CMK (cell line): ENCODE measurements at regions not wholly inside any gene's neighbourhood (a gene's known extent, or its start where the extent isn't known, plus 50 kb on each side); places are given as distances from the start of the nearest gene placed in this dataset.

Experiments
- DNase-seq: peaks from one replicate; pipeline ENCODE4 v3.0.0-alpha.2; 2010; ENCODE audit warnings: low read depth

DNA sequence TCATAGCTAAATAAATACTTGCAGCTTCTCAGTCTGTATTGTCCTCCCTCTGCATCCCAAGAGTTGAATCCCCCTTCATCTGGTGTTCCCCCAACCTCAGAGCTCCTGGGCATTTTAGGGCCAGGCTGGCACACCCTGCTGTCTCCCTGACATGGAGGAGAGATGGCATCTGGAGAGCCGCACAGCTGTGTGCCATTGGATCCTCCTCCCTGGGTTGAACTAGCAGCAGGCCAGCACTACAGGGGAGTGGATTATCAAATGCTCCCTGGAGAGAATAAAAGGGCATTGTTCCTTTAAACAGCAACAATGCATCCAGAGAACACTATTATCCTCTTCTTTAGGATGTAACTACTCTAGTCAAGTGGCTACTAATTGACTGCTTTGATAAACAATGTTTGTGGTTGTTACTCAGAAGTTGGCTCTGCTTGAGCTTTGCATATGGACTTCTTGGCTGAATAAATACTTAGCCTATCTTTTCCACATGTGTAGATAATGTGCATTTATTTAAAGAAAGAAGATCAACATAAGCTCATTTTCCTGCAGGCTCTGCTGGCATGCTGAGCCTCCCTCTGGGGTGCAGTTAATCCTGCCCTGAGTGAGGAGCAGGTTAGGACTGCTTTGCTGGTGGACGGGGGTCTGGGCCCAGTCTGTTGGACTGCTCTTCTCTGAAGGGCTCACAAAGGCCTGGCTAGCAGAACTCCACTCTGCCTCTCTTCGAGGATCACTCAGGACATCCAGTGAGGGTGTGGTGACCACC lies 897.2 kb downstream of the TBC1D22A start:
- no peak for DNase-seq

DNA sequence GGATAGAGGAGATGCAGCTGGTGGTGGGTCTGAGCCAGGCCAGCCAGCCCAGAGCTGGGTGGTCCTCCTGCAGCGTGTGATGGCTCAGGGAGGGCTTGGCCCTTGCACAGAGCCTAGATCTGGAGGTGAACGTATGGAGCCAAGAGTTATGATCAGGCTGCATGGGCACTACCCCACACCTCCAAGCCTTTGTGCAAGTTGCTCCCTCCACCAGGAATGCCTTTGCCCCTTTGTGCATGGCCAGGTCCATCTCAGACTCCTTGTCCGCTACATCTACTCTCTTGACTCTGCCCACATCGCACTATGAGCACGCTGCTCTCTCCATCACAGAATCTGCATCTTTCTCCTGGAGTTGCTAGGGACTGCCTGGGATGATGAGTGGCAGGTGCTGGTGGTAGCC lies 895.7 kb downstream of the TBC1D22A start:
- no peak for DNase-seq

DNA sequence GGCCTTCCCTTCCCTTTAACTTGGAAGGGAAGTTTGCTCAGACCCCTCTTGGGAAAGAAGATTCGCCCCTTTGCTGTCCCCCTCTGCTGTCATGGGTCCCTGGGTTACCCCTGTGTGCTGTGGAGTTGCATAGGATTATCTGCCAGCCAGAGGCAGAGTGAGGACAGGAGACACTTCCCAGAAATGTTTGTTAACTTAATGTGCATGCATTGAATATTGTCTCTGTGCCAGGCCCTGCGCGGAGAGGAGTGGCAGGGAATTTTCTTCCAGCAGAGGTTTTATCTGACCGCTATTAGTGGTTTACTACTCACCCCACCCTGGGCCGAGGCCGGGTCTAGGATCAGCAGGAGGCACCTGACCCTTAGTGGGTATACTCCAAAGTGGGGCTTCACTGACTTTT lies 894.8 kb downstream of the TBC1D22A start:
- no peak for DNase-seq

DNA sequence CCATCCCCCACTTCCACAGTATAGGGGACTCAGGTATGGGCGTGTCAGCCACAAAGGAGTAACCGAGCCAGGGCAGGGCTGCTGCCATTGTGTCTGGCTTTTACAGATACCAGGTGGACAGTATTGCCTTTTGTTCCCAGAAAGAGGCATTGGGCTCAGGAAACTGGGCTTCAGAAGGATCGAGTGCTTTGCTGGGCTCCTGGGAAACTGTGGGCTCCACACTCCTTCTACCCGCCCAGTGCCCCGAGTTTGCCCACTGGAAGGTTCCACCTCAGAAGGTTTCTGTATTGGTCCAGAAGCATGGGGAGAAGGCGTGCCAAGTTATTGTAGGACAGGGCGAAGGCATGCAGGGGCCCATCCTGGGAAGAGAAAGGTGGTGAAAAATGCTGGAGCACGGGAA lies 894.4 kb downstream of the TBC1D22A start:
- DNase-seq: no peak

DNA sequence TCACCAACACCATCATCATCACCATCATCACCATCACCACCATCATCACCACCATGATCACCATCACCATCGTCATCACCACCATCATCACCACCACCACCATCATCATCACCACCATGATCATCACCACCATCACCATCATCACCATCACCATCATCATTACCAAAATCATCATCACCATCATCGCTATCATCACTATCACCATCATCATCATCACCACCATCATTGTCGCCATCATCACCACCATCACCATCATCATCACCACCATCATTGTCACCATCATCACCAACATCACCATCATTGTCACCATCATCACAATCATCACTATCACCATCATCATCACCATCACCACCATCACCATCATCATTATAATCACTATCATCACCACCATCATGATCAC lies 893.5 kb downstream of the TBC1D22A start:
- no peak for DNase-seq

DNA sequence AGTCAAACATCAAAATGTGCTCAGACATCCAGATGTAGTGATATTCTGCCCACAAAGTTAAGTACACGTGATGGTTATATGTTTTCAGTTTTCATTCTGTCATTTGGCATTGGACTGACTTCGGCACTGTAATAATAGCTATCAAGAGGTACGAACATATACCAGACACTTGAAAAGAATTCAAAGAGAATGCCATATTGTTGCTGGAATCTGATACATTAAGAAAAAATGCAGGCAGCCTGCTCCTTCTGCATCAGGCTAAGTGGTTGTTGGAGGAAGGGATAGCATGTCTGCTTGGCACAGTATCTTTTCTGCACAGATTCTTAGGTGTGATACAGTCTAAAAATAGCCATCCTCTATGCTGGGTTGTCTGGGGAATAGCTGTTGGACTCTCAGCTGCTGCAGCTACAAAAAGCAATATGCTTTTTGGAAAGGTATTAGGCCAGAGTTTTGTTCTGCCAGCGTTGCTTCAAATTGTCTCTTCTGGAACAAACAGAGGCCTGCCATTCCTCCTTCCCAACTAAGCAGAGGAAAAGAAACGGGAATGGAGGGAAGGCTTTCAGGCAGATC lies 892.6 kb downstream of the TBC1D22A start:
- no peak for DNase-seq

DNA sequence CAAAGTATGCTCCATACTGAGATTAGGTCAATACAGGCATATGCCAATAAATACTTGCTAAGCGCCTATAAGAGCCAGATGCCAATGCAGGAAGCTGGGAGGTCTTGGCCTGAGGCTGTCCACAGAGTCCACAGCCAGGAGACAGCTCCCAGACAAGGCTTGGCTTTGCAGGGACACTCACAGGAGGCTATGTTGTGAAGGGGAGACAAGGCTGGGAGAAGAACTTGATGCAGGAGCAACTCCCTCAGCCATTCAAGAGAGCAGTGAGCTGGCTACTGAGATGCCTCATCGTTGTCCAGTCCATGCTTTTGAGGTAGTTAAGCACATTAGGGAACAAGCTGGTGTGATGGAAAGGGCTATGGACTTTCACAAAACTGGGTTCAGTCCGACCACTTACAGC lies 891.5 kb downstream of the TBC1D22A start:
- DNase-seq: no peak

DNA sequence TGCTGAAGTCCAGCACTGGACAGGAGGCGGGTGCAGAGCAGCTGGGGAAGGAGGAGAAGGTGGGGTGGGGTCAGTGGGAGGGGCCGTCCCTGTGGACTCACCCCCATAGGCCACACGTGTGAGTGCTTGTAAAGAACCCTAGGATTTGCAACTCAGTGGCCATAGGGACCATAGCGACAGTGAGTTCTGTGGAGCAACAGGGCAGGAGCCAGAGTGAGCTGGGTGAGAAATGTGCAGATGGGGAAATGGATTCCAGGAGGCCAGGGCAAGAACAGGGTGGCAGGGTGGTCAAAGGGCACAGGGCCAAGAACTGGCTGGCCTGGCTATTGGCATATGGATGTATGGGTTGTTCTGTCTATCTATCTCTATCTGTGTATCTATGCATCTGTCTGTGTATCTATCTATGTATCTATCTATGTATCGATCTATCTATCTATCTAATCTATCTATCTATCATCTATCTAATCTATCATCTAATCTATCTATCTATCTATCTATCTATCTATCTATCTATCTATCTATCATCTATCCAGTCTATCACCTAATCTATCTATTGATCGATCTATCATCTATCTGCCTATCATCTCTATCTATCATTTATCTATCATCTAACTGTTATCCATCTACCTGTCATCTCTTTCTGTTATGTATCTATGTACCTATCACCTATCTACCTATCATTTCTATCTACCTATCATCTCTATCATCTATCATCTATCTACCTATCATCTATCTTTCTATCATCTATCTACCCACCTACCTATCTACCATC lies 889.0 kb downstream of the TBC1D22A start:
- no peak for DNase-seq

DNA sequence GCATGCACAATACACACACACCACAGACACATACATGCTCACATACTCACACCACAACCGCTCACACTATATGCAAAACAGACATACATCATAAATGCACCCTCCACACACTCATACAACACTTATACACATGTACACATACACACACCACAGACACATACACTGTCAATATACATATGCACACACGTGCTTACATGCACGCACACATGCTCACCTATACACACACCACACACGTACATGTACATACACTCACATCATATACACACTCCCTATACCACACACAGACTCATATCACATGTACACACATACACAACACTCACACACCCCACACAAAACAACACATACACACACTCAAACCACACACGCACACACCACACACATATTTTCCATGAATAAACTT lies 885.3 kb downstream of the TBC1D22A start:
- no peak for DNase-seq

DNA sequence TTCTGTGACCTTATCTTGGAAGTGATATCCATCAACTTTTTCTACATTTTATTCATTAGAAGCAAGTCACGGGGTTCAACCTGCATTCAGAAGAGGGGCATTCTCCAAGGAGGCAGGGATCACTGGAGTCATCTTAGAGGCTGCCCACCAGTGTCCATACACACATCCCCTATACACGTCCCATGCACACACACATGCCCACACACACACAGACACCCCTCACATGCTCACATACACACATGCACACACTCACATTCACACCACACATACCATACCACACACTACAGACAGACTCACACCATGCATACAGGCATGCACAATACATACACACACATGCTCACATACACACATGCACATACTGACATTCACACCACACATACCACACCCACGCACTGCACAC lies 884.7 kb downstream of the TBC1D22A start:
- DNase-seq: no peak

DNA sequence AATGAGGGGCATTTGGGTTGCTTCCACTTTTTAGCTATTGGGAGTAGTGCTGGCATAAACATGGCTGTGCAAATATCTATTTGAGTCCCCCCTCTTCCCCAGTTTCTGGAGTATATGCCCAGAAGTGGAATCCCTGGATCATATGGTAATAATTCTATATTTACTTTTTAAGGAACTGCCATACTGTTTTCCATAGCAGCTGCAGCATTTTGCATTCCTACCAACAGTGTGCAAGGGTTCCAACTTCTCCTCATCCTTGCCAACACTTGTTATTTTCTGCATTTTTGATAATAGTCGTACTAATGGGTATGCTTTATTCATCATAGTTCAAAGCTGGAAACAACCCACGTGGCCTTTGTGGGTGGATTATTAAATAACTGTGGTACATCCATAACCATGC lies 883.5 kb downstream of the TBC1D22A start:
- no peak for DNase-seq

DNA sequence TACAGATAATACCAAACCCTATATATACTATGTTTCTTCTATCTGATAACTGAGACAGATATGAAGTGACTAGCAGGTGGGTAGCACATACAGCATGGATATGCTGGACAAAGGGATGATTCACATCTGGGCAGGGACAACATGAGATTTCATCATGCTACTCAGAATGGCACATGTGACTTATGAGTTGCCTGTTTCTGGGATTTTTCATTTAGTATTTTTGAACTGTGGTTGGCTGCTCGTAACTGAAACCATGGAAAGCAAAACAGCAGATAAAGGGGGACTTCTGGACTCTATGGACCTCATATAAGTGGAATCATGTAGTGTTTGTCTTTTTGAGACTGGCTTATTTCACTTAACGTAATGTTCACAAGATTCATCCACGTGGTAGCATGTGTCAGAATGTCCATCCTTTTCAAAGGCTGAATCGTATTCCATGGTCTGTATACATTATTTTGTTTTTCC lies 883.0 kb downstream of the TBC1D22A start:
- DNase-seq: no peak

DNA sequence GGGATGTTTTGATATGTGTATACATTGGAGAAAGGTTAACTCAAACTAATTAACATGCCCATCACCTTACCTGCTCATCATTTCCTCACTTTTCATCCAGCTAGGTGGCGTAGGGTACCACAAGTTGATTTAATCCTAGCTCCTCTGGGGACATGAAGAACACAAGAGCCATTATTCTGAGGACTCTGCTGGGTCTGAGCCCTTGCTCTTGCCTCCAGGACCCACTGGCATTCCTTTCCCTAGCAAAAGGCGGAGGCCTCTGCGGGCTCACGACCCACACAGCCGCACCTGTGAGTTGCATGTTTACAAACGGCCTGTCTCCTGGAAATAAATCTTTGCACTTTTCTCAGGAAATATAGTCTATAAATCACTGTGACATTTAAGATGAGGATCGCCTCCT lies 871.9 kb downstream of the TBC1D22A start:
- DNase-seq: no peak

DNA sequence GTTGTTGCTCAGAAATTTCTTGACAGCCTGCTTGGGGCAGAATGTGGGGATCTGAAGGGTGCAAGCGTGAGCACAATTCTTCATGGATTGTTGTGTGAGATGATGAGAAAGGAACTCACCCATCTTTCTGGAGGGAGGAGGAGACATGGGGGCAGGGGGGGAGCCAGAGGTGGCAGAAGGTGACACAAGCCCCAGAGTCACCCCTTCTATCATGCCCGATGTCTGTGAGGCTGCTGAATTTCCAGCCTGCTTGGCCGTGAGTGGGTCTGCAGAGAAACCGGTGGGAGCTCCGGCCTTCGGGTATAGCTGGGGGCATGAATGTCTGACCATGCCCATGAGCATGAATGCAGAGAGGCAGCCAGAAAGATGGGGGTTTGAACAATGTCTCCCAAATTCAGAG lies 870.7 kb downstream of the TBC1D22A start:
- DNase-seq: no peak

DNA sequence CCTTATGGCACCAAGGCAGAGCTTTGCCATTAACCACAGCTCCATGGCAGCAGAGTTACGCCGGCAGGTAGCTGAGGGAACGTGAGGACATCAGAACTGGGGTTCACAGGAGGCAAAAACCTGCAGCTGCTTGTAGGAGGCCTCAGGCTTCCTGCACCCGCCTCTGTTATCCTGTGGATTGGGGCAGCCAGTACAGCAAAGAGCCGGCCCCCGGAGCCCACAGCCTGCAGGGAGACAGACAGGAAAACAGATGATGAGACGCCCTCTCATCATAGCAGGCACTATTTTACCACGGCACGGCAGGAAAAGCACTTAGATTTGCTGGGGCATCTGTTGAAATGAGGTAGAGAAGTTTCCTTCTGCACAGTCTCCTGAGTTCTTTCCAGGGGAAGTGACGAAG lies 870.3 kb downstream of the TBC1D22A start:
- DNase-seq: no peak

DNA sequence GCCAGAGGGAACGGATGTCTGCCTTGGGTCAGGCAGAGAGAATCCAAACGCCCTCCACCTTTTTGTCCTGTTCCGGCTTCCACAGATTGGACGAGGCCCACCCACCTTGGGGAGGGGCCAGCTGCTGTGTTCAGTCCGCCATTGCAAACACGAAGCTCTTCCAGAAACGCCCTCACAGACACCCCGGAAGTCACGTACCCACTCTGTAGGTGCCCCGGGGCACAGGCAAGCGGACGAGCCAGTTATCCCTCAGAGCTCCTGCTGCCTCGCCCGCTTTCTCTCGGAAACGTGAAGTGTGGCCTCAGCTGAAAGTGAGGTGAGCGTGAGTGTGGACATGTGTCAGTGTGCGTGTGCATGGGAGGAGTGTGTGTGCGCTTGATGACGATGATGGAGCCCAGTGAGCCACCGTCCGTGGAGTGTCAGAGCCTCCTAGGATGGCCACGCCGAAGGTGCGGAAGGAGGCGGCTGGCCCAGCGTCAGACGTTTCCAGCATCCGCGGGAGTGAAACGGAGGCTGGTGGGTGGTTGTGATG lies 869.2 kb downstream of the TBC1D22A start:
- DNase-seq: no peak

DNA sequence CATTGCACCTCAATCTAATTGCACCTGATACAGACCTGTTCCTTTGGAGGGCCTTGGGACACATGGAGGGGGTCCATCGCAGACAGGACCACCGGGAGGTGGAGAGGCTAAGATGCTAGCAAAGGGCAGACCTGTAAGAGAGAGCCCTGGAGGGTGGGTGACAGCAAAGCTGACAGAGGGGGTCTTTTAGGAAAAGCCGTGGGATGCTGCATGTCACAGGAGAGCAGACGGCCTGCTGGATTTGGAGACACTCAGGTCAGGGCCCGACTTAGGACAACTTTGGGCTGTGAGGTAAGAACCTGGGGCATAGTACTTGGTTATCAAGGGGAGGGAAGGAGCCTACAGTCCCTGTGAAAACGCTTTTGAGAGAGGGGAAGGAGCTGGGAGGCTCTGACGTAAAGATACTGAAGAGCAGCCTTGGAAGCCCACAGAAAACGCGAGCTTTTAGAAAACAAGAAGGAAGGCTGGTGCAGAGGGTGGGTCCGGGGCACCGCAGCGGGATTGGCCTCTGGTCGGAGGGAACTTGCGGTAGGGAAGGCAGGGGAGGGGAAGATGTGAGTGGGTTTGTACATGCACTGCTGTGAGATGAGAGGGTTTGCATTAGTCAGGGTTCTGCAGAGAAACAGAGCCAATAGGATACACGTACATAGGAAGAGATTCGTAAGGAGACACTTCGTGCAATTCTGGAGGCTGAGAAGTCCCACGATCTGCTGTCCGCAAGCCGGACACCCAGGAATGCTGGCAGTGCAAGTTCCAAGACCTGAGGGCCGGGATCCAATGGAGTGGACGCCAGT lies 868.5 kb downstream of the TBC1D22A start:
- DNase-seq: no peak

DNA sequence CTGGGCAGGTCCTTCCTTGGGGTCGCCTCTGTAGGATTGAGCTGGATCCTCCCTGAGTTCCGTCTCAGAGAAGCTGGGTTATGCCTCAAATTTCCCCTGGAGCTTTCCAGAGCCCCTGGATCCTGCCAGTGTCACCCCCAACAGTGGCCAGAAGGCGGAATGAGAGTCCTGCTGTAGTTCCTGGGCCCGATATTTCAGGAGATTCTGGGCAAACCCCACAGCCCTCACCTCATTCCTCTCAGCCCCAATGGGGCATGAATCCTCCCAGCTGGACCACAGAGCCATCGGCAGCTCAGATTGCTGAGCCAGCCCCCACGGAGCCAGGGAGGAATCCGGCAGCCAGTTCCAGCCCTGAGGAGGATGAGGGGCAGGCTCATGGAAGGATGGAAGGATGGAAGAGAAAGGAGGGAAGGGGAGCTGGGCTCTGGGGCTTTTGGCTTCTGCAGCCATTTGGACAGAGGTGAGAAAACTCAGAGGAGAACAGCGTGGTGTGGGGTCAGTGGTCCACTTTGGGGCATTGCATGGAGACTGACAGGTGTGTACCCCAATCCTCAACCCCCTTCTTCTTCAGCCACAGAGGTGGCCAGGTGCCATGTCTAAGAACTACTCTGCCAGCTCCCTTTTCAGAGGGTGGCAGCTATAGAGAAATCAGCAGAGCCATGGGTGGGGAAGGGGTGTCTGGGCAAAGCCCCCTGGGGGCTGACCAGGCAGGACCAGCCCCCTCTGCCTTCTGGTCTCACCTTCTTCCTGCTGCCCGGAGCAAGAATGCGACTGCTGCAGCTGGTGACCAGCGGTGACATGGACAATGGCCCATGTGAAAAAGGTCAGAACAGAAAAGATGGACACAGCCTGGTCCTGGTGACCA lies 867.6 kb downstream of the TBC1D22A start:
- no peak for DNase-seq

DNA sequence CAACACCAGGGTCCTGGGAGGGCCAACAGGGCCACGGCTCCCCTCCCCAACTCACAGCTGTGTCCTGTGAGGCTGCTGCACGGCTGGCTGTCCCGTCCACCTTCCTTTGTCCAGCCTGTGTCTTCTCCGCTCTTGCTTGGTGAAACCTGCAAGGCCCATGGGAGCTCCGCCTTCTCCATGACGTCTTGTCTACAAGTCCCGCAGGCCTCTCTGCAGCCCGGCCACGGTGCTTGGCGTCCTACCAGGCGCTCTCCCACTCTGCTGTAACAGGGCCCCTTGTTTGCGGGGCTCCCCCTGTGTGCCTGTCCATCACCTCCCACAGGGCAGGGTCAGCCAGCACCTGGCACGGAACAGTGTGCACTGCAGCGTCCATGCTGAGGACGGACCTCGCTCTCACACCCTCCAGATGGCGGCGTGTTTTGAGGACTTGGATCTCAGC lies 866.8 kb downstream of the TBC1D22A start:
- DNase-seq: no peak

DNA sequence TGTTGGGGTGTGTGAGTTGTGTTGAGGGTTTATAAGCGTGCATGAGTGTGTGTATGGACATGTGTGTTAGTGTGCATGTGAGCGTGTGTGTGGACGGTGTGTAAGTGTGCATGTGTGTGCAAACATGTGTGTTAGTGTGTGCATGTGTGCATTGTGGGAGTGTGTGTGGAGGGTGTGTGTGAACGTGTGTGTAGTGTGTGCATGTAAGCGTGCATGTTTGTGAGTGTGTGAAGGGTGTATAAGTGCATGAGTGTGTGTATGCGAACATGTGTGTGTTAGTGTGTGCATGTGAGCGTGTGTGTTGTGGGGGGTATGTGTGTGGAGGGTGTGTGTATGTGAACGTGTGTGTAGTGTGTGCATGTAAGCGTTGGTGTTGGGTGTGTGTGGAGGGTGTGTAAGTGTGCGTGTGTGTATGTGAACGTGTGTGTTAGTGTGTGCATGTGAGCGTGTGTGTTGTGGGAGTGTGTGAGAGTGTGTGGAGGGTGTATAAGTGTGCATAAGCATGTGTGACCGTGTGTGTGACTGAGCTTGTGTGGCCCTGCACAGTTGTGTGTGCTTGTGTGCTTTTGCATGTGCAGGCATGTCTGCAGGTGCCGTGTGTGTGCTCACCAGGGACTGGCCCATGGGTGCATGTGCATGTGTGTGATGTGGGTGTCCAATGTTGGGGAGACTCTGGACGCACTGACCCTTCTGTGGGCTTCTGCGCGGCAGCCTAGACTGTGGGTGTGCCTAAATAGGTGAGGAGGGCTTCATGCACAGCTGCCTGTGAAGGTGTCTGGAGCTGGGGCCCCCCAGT lies 866.2 kb downstream of the TBC1D22A start:
- DNase-seq: no peak
